NCI-H2029 (cell line): ENCODE measurements at regions not wholly inside any gene's neighbourhood (a gene's known extent, or its start where the extent isn't known, plus 50 kb on each side); places are given as distances from the start of the nearest gene placed in this dataset.

ENCODE experiments used
- DNase-seq: peaks from one replicate; lab custom pipeline; 2025; lab: John Stamatoyannopoulos, UW

DNA sequence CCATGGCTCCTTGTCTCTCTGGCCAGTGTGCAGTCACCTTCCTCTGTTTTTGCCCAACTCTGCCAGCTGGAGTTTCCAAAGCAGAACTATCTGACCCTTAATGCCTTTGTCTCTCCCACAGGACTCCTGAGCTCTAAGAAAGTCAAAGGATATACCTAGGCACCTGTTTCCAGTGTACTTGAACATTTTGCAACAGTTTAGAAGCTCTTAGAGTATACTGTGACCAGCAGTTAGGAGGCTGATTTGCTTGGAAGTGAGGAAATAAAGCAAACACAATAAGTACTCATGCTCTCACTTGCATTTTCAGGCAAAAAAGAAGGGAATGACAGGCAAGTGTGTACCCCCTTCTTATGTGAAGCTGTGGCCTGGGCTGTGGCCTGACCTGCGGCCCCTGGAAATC, 204.3 kb upstream of the PLET1 start:
- DNase-seq = no peak

DNA sequence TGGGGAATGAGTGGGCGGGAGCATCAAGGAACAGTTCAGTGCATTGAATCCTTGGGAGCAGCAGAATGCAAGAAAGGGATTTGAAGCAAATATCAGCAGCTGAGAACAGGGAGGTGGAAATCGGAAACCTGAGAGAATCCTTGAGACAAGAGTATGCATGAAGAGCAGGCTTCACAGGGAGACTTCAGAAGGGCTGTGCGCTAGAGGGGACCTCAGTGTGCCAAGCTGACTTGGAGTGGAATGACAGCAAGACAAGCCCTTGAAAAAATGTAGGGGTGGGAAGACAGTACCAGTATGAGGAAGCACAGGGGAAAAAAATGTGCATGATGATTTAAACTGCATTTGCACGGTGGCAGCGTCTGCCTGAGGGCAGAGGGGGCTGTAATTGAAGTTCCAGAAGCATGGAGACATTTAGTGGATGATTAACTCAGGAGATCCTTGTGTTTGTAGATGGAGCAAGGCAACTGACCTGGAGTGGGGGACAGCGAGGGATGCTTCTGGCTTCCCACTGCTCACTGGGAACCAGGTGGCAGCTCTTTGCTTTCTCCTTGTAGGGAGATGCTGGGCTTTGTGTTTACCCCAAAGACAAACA, 204.9 kb upstream of the PLET1 start:
- DNase-seq = no peak

- no peak for DNase-seq
Observed at GRCh38 chr11:112467721-112468120, 207.1 kb upstream of the PLET1 start.

GRCh38 chr11:112469376-112469775, 208.7 kb upstream of the PLET1 start:
- no peak for DNase-seq

DNA sequence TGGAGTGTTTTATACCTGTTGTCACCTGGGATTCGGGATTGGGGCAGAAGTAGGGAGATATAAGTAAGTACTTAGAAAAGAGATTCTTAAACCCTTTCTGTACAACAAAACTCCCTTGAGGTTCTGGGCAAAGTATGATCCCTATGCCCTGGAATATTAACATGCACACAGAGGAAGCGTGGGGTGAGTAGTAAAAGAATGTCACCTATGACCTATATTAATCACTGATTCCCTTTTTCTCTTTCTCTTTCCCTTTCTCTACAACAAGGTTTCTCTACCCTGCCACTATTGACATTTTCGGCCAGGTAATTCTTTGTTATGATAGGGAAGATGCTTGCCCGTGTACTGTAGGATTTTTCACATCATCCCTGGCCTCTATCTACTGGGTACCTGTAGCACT, 209.7 kb upstream of the PLET1 start:
- no peak for DNase-seq

DNA sequence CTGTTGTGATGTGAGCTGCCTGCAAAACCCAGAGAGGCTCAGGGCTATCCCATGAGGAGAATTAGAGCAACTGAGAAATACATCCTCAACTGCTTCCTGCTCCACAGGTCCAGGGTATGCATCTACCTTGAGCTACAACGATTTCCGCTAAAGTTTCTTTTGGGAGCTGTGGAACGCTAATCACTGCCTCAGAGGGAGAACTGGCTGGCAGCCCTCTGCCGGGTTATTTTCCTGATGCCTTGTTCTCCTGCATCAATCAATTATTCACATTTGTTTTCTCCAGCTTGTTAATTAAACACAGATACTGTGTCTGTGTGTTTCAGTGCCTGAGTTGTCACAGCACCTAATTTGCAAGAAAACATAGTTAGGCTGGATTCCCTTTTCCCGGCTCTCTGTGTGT, 211.1 kb upstream of the PLET1 start:
- DNase-seq = no peak

- DNase-seq = no peak
Observed at GRCh38 chr11:112477152-112477551, 216.5 kb upstream of the PLET1 start.

GRCh38 chr11:112477581-112478317, 217.1 kb upstream of the PLET1 start:
- DNase-seq = no peak

DNA sequence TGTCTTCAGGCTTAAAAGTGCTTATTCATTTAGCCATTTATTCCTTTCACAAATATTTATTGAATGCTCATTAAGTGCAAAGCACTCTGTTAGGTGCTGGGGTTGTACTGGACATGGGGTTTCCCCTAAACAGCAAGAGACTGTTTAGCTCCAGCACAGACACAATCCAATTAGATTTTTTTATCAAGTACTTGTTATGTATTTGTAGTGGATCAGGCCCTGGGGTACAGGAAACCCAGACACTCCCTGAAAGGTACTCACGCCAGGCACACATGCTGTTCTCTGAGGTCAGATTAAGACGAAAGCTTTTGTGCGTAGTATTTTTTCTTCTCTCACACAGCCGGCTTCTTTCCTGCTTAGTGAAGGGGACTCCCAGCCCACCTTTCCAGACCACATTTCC, 218.1 kb upstream of the PLET1 start:
- DNase-seq = no peak

GRCh38 chr11:112481431-112481830, 220.8 kb upstream of the PLET1 start:
- DNase-seq = no peak

GRCh38 chr11:112481893-112482292, 221.2 kb upstream of the PLET1 start:
- DNase-seq = no peak

DNA sequence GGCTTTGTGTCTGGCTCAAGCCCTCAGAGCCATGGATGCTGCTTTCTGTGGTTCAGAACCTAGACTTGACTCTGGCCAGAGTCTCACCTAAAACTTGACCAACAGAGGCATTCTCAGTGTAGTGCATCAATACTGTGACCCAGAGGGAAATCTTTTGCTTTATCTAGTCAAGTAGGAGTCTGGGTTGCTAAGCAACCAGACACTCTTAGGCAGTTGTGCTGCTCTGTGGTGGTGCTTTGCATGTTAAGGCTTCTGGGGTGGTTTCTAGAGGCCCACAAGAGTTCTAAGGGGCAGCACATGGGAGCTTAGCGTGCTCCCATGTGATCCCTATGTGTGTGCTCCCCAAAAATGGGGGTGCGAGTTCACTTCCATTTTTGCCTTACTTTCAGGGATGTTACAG, 224.6 kb upstream of the PLET1 start:
- no peak for DNase-seq

- DNase-seq = no peak
Observed at GRCh38 chr11:112497826-112498225, 237.2 kb upstream of the PLET1 start.

GRCh38 chr11:112498701-112499100, 238.0 kb upstream of the PLET1 start:
- DNase-seq = no peak

DNA sequence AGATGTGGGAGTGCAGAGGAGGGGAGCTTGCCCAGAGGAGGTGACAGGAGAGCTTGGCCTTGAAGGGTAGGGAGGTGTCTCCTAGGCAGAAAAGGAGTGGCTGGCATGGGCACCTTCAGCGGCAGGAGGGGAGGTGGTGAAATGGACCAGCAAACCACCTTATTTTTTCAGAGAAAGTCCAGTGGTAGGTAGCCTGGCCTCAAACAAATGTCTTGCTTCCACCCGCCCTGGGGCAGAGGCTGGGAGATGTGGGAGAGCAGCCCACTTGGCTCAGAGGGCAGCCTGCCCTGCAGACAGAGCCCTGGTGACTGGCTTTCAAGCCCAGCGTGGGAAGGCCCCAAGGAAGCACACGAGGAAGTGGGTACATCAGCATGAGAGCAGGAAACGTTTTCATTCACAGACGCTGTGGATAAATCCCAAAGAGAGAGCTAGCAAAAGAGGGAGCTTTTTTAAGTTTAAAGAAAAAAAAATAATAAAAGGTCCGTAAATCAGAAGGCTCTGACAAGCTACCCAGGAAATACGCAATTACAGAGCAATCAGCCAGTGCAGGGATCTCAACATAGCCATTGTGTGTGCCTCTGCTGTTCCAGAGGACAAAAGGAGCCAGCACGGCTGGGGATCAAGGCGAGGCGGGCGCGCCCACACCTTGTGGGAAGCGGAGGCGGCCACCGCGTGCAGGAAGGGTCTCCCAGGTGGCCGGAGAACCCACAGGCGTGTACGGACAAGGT, 238.7 kb upstream of the PLET1 start:
- DNase-seq = no peak

DNA sequence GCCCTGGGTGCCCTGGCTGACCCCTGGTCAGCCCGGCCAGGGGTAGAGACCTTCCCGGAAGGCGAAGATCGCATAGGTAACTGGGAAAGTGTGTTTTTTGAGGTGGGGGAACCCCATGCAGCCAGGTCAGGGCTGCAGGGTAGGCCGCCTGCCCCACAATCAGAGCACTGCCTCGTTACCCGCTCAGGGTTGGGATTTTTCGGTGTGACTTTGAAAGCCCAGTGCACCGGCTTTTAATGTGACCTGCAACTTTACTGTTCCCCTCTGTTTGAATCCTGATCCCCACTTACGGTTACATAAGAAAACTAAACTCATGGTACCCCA, 239.2 kb upstream of the PLET1 start:
- DNase-seq = no peak

GRCh38 chr11:112503410-112503809, 242.8 kb upstream of the PLET1 start:
- no peak for DNase-seq

DNA sequence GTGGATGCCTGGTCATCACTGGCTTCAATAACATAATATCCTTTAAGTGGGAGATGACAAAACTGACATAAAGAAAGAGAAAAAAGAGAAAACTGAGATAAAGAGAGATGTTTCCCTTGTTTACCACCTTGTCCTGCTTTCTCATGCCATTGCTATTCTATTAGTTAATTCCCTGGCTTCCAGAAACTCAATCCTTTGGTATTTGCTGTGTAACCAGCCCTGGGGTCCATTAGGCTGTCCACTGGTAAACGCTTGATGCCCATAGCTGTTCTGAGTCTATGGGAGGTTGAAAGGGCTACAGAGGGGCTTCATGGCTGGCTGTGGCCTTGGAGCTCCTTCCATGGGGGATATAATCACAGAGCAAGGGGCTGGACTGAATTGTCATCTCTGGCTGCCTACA, 243.4 kb upstream of the PLET1 start:
- DNase-seq = no peak

DNA sequence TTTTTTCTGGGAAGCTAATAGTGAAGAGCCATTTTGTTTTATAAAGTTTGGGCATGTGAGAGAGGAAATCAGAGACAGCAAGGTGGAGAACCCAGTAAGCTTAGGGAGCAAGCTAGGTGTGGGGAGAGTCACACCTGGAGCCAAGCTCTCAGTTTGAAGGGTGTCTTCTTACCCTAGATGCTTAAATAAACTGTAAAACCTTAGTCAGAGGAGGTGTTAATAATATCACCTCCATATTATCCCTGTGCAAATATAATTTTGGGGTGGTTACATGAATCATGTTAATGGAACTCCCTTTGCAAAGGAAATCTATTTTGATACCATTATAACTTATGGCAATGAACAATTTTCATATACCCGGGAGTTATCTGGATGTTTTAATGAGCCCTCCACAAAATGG, 246.2 kb upstream of the PLET1 start:
- no peak for DNase-seq

- no peak for DNase-seq
Observed at GRCh38 chr11:112507281-112507680, 246.6 kb upstream of the PLET1 start.

DNA sequence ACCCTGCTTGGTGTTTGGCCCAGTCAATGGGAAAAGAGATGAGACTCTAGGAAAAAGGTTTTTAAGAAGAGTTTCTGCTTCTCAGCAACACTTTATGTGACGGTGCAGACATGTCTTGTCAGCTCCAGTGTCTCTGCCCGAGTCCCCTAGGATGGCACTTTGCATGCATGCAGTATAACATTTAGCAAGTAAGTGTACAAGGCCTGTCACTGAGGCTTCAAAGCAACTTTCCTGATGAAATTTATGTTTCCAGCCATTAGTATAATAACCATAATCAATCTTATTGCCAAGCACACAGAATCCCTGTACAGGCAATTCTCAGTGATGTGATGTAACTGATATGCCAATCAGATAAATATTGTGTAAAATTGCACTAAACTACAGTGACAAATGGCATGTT, 248.1 kb upstream of the PLET1 start:
- DNase-seq = no peak

- no peak for DNase-seq
Observed at GRCh38 chr11:112509300-112509699, 248.6 kb upstream of the PLET1 start.

DNA sequence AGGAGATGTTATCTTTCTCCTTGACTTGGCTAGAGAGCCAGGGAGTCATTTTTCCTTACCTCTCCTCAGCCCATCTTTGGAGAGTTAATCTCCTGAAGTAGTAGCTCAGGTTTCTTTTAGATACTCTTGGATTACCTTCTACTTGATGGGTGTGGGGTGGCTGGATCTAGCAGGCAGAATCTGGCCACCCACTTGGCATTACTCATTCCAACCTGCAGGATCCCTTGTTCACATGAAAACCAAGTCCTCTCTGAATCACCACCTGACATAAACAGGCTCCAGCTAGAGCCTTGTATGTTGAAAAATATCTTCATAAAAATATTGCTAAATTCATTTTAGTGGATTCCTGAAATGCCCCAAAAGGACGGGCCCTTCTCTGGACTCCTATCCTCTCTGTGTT, 250.6 kb upstream of the PLET1 start:
- no peak for DNase-seq

- DNase-seq = no peak
Observed at GRCh38 chr11:112511911-112512310, 251.3 kb upstream of the PLET1 start.
